SK-N-SH treated with all-trans-retinoic acid at 6 μM for 48 hours (cell line): ENCODE measurements at regions not wholly inside any gene's neighbourhood (a gene's known extent, or its start where the extent isn't known, plus 50 kb on each side); places are given as distances from the start of the nearest gene placed in this dataset.

Experiments
- ATAC-seq: fragments of 200-7000 bp; cut with Tn5 transposase; 3 replicates; pipeline ENCODE4 v1.9.1; 2020; ENCODE audit warnings: mild to moderate bottlenecking, moderate library complexity
- ARNTL ChIP-seq: fragments of 450-650 bp; formaldehyde crosslinking; IDR thresholded peaks from 2 replicates; pipeline ENCODE4 v1.5.0; 2020; ENCODE audit warnings: low read depth, mild to moderate bottlenecking, moderate library complexity, borderline replicate concordance
- BACH2 ChIP-seq: fragments of 250-450 bp; sonication (Bioruptor Pico); IDR thresholded peaks from 2 replicates; pipeline ENCODE4 v1.9.0; 2021; ENCODE audit warnings: mild to moderate bottlenecking, borderline replicate concordance
- CREB5 ChIP-seq: fragments of 250-450 bp; sonication (Bioruptor Pico); IDR thresholded peaks from 2 replicates; pipeline ENCODE4 v1.5.1; 2020; ENCODE audit warnings: low read depth, mild to moderate bottlenecking, moderate library complexity
- CSDC2 ChIP-seq: fragments of 250-450 bp; sonication (Bioruptor Pico); IDR thresholded peaks from 2 replicates; pipeline ENCODE4 v1.5.0; 2020; ENCODE audit warnings: mild to moderate bottlenecking, moderate library complexity
- CSRNP3 ChIP-seq: fragments of 250-450 bp; sonication (Bioruptor Pico); IDR thresholded peaks from 2 replicates; pipeline ENCODE4 v1.5.1; 2021; ENCODE audit warnings: mild to moderate bottlenecking, moderate library complexity
- ESRRG ChIP-seq: fragments of 250-450 bp; sonication (Bioruptor Pico); IDR thresholded peaks from 2 replicates; pipeline ENCODE4 v1.6.1; 2021; ENCODE audit warnings: mild to moderate bottlenecking
- GLIS3 ChIP-seq: fragments of 250-450 bp; sonication (Bioruptor Pico); IDR thresholded peaks from 2 replicates; pipeline ENCODE4 v1.5.0; 2020; ENCODE audit warnings: mild to moderate bottlenecking, moderate library complexity
- ISL1 ChIP-seq: fragments of 250-450 bp; sonication (Bioruptor Pico); IDR thresholded peaks from 2 replicates; pipeline ENCODE4 v2.1.2; 2022; ENCODE audit warnings: mild to moderate bottlenecking, moderate library complexity
- OSR1 ChIP-seq: fragments of 250-450 bp; sonication (Bioruptor Pico); IDR thresholded peaks from 2 replicates; pipeline ENCODE4 v1.8.0; 2022; ENCODE audit warnings: moderate library complexity, mild to moderate bottlenecking, inconsistent platforms
- PATZ1 ChIP-seq: fragments of 250-450 bp; sonication (Bioruptor Pico); IDR thresholded peaks from 2 replicates; pipeline ENCODE4 v1.8.0; 2020; ENCODE audit warnings: mild to moderate bottlenecking, moderate library complexity, borderline replicate concordance
- POU6F1 ChIP-seq: fragments of 250-450 bp; sonication (Bioruptor Pico); IDR thresholded peaks from 2 replicates; pipeline ENCODE4 v1.8.0; 2021; ENCODE audit warnings: low read depth, mild to moderate bottlenecking, moderate library complexity, borderline replicate concordance
- PPARA ChIP-seq: fragments of 250-450 bp; sonication (Bioruptor Pico); IDR thresholded peaks from 2 replicates; pipeline ENCODE4 v1.5.0; 2020; ENCODE audit warnings: mild to moderate bottlenecking, borderline replicate concordance
- RARB ChIP-seq: fragments of 250-450 bp; sonication (Bioruptor Pico); IDR thresholded peaks from 2 replicates; pipeline ENCODE4 v1.8.0; 2021; ENCODE audit warnings: mild to moderate bottlenecking, moderate library complexity
- SNAI2 ChIP-seq: fragments of 250-450 bp; sonication (Bioruptor Pico); IDR thresholded peaks from 2 replicates; pipeline ENCODE4 v1.5.0; 2020; ENCODE audit warnings: mild to moderate bottlenecking, moderate library complexity
- TCF4 ChIP-seq: fragments of 250-450 bp; sonication (Bioruptor Pico); IDR thresholded peaks from 2 replicates; pipeline ENCODE4 v1.8.0; 2021; ENCODE audit warnings: mild to moderate bottlenecking, moderate library complexity, borderline replicate concordance
- TOX ChIP-seq: fragments of 250-450 bp; sonication (Bioruptor Pico); IDR thresholded peaks from 2 replicates; pipeline ENCODE4 v1.8.0; 2021; ENCODE audit warnings: mild to moderate bottlenecking, moderate library complexity, borderline replicate concordance
- TSHZ2 ChIP-seq: fragments of 250-450 bp; sonication (Bioruptor Pico); IDR thresholded peaks from 2 replicates; pipeline ENCODE4 v1.5.0; 2020; ENCODE audit warnings: mild to moderate bottlenecking, moderate library complexity
- ZC3H10 ChIP-seq: fragments of 250-450 bp; sonication (Bioruptor Pico); IDR thresholded peaks from 2 replicates; pipeline ENCODE4 v1.5.1; 2021; ENCODE audit warnings: mild to moderate bottlenecking, moderate library complexity
- ZFP3 ChIP-seq: fragments of 250-450 bp; sonication (Bioruptor Pico); IDR thresholded peaks from 2 replicates; pipeline ENCODE4 v1.5.0; 2020; ENCODE audit warnings: mild to moderate bottlenecking, moderate library complexity
- ZFP30 ChIP-seq: fragments of 450-650 bp; formaldehyde crosslinking; IDR thresholded peaks from 2 replicates; pipeline ENCODE4 v1.5.0; 2022; ENCODE audit warnings: mild to moderate bottlenecking, moderate library complexity
- ZNF565 ChIP-seq: fragments of 450-650 bp; formaldehyde crosslinking; conservative IDR thresholded peaks from 2 replicates; pipeline ENCODE4 v1.5.0; 2020; ENCODE audit warnings: low read depth, mild to moderate bottlenecking, moderate library complexity
- ZNF70 ChIP-seq: fragments of 450-650 bp; formaldehyde crosslinking; IDR thresholded peaks from 2 replicates; pipeline ENCODE4 v1.5.0; 2020; ENCODE audit warnings: mild to moderate bottlenecking, moderate library complexity
- ZNF8 ChIP-seq: fragments of 450-650 bp; formaldehyde crosslinking; IDR thresholded peaks from 2 replicates; pipeline ENCODE4 v1.5.0; 2020; ENCODE audit warnings: mild to moderate bottlenecking, moderate library complexity

DNA sequence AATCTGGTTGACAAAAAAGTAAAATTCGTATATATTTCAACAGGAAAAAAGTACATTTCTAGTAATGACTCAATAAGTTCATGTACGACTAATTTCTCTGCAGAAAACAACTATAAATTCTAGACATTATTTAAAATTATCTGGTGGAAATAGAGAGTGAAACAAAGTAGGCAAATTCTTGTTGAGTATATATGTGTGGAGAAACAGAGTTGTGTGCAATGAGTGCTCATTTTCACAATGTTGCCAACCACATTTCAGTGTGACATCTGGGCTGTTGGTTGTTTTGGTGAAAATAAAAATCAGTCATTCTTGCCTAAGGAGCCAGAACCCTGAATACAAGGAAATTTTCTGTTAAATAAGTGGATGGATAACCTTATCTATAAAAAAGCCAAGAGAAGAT, 372.0 kb upstream of the NDST4 start:
- TF ChIP-seq PPARA (CRISPR knock-in tag) (no peak), ZNF70 (CRISPR knock-in tag) (no peak), PATZ1 (CRISPR knock-in tag) (no peak), ZFP3 (CRISPR knock-in tag) (no peak), CREB5 (CRISPR knock-in tag) (no peak), TCF4 (no peak), ZNF8 (no peak), ZC3H10 (no peak), POU6F1 (no peak), ZFP30 (CRISPR knock-in tag) (no peak), TSHZ2 (CRISPR knock-in tag) (no peak), ZNF565 (CRISPR knock-in tag) (no peak), ISL1 (CRISPR knock-in tag) (no peak), ESRRG (CRISPR knock-in tag) (no peak), GLIS3 (CRISPR knock-in tag) (no peak), ARNTL (CRISPR knock-in tag) (no peak), RARB (CRISPR knock-in tag) (no peak), SNAI2 (CRISPR knock-in tag) (no peak), OSR1 (CRISPR knock-in tag) (no peak)
- ATAC-seq = no peak

- TF ChIP-seq ZNF70 (CRISPR knock-in tag) (no peak), OSR1 (CRISPR knock-in tag) (no peak), ZFP3 (CRISPR knock-in tag) (no peak), ZFP30 (CRISPR knock-in tag) (no peak), TSHZ2 (CRISPR knock-in tag) (no peak), ESRRG (CRISPR knock-in tag) (no peak), ZNF565 (CRISPR knock-in tag) (no peak), ISL1 (CRISPR knock-in tag) (no peak), CSDC2 (CRISPR knock-in tag) (no peak), CSRNP3 (CRISPR knock-in tag) (no peak), ARNTL (CRISPR knock-in tag) (no peak), BACH2 (CRISPR knock-in tag) (no peak), ZNF8 (no peak), ZC3H10 (no peak), PPARA (CRISPR knock-in tag) (no peak), TOX (CRISPR knock-in tag) (no peak), POU6F1 (no peak), SNAI2 (CRISPR knock-in tag) (no peak), GLIS3 (CRISPR knock-in tag) (no peak)
- ATAC-seq = no peak
Measured at GRCh38 chr4:115484479-115484878, 371.1 kb upstream of the NDST4 start.
